GM13976 (cell line): ENCODE measurements at regions not wholly inside any gene's neighbourhood (a gene's known extent, or its start where the extent isn't known, plus 50 kb on each side); places are given as distances from the start of the nearest gene placed in this dataset.

Source experiments
- DNase-seq: peaks from one replicate; pipeline ENCODE4 v3.0.0; 2012; ENCODE audit warnings: low spot score
- in situ Hi-C: fragments of 300-500 bp; cut with MboI; formaldehyde crosslinking; loops from one replicate; pipeline ENCODE4 v1.12.0; 2022; ENCODE audit warnings: low sequenced_read_pairs, mixed read lengths, inconsistent platforms; ENCODE audit not compliant: unreplicated experiment
- TF ChIP-seq, protein P1 (sequence below): IDR thresholded peaks from 2 replicates; pipeline ENCODE4 v1.5.1; 2012; ENCODE audit warnings: borderline replicate concordance, mild to moderate bottlenecking; ENCODE audit not compliant: insufficient read depth; ENCODE audit errors: extremely low read depth, missing control alignments, control extremely low read depth

DNA sequence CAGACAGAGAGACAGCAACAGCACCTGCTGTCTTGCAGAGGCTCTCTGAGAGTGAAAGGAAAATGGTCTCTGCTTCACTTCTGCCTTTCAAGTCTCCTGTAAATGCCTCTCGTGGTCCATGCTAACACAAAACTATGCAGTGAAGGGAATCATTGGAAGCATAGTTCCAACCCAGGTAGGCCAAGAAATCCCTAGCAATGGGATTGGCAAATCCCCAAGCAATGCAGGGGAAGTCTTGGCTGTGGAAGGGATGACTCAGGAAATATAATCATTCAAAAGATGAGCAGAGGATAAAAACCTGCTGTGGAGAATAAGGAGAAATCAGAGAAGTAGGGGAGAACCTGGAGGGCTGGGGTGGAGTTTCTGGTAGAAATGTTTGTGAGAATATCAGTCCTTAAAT, 216.1 kb upstream of the ZBED5 start:
- TF ChIP-seq, protein P1, sequence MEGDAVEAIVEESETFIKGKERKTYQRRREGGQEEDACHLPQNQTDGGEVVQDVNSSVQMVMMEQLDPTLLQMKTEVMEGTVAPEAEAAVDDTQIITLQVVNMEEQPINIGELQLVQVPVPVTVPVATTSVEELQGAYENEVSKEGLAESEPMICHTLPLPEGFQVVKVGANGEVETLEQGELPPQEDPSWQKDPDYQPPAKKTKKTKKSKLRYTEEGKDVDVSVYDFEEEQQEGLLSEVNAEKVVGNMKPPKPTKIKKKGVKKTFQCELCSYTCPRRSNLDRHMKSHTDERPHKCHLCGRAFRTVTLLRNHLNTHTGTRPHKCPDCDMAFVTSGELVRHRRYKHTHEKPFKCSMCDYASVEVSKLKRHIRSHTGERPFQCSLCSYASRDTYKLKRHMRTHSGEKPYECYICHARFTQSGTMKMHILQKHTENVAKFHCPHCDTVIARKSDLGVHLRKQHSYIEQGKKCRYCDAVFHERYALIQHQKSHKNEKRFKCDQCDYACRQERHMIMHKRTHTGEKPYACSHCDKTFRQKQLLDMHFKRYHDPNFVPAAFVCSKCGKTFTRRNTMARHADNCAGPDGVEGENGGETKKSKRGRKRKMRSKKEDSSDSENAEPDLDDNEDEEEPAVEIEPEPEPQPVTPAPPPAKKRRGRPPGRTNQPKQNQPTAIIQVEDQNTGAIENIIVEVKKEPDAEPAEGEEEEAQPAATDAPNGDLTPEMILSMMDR = no peak
- no peak for DNase-seq
- in situ Hi-C loops = no loop called here

DNA sequence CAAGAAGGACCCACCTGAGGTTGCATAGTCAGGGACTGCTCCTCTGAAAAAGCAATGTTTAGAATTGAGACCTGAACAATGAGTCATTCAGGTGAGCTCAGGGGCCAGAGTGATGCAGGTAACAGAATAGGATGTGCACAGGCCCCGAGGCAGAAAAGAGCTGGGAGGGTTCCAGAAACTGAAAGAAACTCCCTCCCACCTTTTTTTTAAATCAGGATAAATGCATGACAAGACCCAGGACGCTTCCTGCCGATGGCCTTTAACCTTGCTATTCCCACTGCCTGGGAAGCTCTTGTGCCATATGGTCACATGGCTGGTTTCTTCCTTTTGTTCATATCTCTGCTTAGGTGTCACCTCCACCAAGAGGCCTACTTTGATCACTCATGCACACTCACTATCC, 214.2 kb upstream of the ZBED5 start:
- DNase-seq = no peak
- TF ChIP-seq, protein P1 = no peak
- in situ Hi-C loops = no loop called here

GRCh38 chr11:11071486-11071885, 213.6 kb upstream of the ZBED5 start:
- DNase-seq = no peak
- TF ChIP-seq, protein P1 = no peak
- in situ Hi-C loops = no loop called here

GRCh38 chr11:11070976-11071375, 213.1 kb upstream of the ZBED5 start:
- TF ChIP-seq, protein P1 = no peak
- no peak for DNase-seq
- in situ Hi-C loops = no loop called here

- DNase-seq = no peak
- in situ Hi-C loops = no loop called here
- TF ChIP-seq, protein P1 = no peak
Observed at GRCh38 chr11:11069841-11070835, 212.3 kb upstream of the ZBED5 start.

DNA sequence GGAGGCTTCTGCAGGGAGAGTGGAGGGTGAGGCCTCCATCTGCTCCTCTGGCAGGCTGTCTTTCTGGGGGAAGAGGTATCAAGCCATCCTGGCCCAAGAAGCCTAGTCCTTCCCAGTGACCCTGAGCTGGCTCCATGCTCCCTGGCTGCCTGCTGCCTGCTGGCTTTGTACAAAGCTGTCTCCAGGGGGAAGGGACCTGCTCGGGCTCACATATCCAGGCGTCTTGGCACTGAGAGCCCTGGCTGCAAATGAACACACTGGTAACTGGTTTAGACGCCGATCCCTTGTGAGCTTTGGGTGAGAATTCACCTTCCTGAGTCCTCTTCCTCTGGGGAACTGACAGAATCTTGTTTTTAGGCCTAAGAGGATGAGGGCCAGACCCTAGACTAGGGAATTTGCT, 210.3 kb upstream of the ZBED5 start:
- in situ Hi-C loops = no loop called here
- no peak for DNase-seq
- TF ChIP-seq, protein P1 = no peak

- in situ Hi-C loops = no loop called here
- no peak for DNase-seq
- TF ChIP-seq, protein P1 = no peak
Observed at GRCh38 chr11:11065396-11065795, 207.5 kb upstream of the ZBED5 start.
